ENCODE measurements at regions not wholly inside any gene's neighbourhood (a gene's known extent, or its start where the extent isn't known, plus 50 kb on each side); places are given as distances from the start of the nearest gene placed in this dataset.

DNA sequence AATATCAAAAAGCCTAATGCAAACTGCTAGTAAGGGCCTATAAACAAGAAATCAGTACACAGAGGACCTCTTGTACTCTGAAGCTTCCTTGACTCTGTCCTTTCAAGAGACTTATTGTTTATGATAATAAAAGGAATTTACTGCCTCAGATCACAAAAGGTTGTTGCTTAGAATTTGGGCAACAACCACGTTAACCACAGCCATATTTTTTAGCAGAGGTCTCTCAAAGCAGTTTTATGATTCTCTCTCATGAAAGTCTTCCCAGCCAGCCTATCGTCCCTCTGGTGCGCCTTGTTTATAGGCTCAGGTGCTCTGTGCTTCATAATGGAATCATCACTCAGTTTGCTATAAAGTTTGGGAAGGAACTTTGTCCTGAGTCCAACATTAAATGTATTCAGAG lies 270.6 kb downstream of the RCHY1 start:
- DNase-seq (ENCODE audit: low spot score): no peak
- TF ChIP-seq, protein P1, sequence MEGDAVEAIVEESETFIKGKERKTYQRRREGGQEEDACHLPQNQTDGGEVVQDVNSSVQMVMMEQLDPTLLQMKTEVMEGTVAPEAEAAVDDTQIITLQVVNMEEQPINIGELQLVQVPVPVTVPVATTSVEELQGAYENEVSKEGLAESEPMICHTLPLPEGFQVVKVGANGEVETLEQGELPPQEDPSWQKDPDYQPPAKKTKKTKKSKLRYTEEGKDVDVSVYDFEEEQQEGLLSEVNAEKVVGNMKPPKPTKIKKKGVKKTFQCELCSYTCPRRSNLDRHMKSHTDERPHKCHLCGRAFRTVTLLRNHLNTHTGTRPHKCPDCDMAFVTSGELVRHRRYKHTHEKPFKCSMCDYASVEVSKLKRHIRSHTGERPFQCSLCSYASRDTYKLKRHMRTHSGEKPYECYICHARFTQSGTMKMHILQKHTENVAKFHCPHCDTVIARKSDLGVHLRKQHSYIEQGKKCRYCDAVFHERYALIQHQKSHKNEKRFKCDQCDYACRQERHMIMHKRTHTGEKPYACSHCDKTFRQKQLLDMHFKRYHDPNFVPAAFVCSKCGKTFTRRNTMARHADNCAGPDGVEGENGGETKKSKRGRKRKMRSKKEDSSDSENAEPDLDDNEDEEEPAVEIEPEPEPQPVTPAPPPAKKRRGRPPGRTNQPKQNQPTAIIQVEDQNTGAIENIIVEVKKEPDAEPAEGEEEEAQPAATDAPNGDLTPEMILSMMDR (IDR thresholded peaks at IDR 0.05; ENCODE audit: borderline replicate concordance, control extremely low read depth, extremely low read depth, insufficient read depth, missing control alignments): no peak
- in situ Hi-C loops (cut with MboI; ENCODE audit: low sequenced_read_pairs, unreplicated experiment): no loop called here

DNA sequence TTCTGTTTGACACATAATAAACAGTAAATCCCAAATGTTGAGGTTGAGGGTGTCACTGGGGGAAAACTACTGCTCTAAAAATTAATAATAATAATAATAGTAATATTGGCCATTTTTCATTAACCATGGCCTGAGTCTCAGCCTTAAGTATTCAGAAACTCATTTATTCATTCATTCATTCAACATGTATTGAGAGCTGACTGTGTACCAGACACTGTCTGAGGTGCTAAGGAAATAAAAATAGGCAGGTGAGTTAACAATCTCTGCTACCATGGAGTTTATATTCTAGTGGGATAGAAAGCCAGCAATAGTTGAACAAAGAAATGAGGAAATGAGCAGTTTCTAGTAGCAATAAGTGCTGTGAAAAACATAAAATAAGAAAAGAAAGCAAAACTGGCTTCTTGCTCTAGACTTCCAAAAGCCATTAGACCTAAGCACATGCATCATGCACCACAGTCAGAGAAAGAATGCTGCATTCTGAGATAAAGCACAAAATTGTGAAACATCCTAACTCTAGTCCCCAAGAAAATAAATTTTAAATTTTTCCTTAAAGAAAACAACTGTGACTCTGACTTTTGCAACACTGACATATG lies 278.7 kb downstream of the RCHY1 start:
- in situ Hi-C loops (cut with MboI; ENCODE audit: low sequenced_read_pairs, unreplicated experiment): no loop called here
- DNase-seq (ENCODE audit: low spot score): peak; percentile 25
- TF ChIP-seq, protein P1 (IDR thresholded peaks at IDR 0.05; ENCODE audit: borderline replicate concordance, control extremely low read depth, extremely low read depth, insufficient read depth, missing control alignments): no peak

DNA sequence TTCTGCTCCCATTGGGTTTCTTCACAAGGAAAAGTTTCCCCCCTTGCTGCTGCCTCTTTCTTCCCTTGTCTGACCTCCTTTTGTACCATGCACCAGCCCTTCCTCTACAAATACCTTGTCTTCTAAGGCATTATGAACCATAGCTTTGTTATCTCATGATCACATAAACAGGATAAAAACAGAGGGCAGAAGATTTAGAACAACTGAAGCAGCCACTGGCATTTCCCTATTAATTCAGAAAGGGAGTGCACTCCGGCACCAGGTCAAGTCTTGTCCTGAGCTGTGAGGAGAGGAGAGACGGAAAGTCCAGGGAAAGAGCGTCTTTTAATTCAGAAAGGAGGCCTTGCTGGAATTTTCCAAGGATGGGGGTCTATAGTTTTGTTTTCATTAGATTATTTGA lies 281.7 kb downstream of the RCHY1 start:
- no peak for DNase-seq (ENCODE audit: low spot score)
- in situ Hi-C loops (cut with MboI; ENCODE audit: low sequenced_read_pairs, unreplicated experiment): no loop called here
- TF ChIP-seq, protein P1 (IDR thresholded peaks at IDR 0.05; ENCODE audit: borderline replicate concordance, control extremely low read depth, extremely low read depth, insufficient read depth, missing control alignments): no peak

DNA sequence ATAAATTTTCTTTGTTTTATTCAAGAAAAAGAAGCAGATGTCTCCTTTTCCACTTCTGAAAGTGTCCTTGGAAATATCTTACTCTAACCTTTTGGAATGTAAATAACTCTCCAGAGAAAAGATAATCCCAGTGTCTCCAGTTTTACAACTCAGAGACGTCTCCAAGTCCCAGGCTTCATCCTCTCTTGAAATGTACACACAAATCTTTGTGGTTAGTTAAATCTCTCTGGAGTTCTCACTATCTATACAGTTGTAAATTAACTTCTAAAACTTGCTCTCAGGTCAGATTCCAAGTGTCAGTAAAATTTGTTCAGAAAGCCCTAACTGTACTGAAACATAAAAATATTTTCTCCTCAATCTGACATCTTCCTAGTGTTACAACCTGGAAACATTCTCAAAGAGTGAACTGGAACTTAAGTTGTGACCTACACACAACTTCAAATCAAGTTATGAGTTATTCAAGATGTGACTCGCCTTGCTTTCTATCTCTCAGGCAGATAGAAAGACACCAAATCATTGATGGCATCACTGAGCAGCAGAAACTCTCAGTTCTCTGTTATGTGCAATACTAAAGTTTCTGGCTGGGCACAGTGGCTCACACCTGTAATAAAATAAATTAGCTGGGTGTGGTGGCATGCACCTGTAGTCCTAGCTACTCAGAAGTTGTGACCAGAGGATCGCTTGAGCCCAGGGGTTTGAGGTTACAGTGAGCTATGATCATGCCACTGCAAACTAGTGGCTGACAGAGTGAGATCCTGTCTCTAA lies 284.2 kb downstream of the RCHY1 start:
- TF ChIP-seq, protein P1 (IDR thresholded peaks at IDR 0.05; ENCODE audit: borderline replicate concordance, control extremely low read depth, extremely low read depth, insufficient read depth, missing control alignments): no peak
- DNase-seq (ENCODE audit: low spot score): no peak
- in situ Hi-C loops (cut with MboI; ENCODE audit: low sequenced_read_pairs, unreplicated experiment): no loop called here

DNA sequence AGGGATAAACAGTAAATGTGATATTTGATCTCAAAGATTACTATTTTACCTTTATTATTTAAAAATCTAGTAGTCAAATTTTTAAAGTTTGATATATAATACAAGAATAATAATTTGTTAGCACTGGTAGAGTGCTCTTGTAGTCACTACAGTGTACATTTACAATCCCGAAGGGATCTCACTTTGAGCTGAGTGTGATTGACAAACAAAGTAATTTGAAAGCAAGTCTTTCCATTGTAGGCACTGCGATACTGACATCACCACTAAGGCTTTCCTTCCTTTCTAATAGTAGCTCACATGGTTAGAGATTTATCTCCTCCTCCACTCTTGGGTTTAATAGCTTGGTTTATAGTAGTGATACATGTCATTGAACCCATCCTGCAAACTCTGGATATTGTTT lies 280.6 kb downstream of the PARM1 start:
- DNase-seq (ENCODE audit: low spot score): no peak
- in situ Hi-C loops (cut with MboI; ENCODE audit: low sequenced_read_pairs, unreplicated experiment): no loop called here
- TF ChIP-seq, protein P1 (IDR thresholded peaks at IDR 0.05; ENCODE audit: borderline replicate concordance, control extremely low read depth, extremely low read depth, insufficient read depth, missing control alignments): no peak

DNA sequence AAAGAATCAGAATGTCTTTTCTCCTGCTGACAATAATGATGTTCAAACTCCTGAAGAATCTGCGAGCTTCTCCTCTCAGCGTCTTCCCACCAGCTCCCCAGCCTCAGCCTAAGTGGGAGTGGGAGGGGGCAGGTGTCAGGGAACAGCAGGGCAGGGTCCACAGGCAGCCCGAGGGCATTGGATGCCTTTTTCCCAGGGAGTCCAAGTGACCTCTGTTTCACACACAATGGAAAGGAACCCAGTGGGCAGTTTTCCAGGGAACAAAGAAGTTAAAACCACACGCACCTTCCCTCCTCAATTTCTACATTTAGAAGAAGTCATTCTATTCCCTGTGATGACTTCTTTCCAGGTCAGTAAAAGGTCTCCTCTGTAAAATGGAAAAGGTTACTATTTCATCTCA lies 278.5 kb downstream of the PARM1 start:
- TF ChIP-seq, protein P1 (IDR thresholded peaks at IDR 0.05; ENCODE audit: borderline replicate concordance, control extremely low read depth, extremely low read depth, insufficient read depth, missing control alignments): no peak
- in situ Hi-C loops (cut with MboI; ENCODE audit: low sequenced_read_pairs, unreplicated experiment): no loop called here
- DNase-seq (ENCODE audit: low spot score): no peak
